GM21786 (cell line): ENCODE measurements at regions not wholly inside any gene's neighbourhood (a gene's known extent, or its start where the extent isn't known, plus 50 kb on each side); places are given as distances from the start of the nearest gene placed in this dataset.
"Not testable (repeated sequence)": the region's sequence is repeated elsewhere in the genome, so short reads cannot be mapped to it uniquely, and the experiment has no call there.

Experiments
- ATAC-seq: cut with Tn5 transposase; IDR thresholded peaks from one replicate; pipeline ENCODE4 v1.9.1; 2021; ENCODE audit not compliant: unreplicated experiment

DNA sequence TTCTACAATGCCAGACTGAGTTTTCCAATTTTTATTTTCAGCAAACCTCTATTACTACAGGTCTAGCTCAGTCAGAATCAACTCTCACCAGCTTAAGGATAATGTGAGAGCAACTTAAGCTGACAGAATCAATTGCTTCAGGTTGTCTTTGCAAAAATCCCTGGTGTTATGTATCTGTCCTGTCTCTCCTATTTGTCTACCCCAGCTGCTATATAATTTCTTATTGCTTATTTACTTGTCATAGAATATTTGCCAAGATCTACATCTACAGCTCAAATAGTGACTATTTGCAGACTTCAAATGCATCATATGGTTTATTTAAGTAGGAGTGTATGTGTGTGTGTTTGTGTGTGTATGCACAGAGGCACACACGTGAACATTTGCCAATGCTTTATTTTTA is 54.1 kb downstream of the FOXG1 start:
- no peak for ATAC-seq

DNA sequence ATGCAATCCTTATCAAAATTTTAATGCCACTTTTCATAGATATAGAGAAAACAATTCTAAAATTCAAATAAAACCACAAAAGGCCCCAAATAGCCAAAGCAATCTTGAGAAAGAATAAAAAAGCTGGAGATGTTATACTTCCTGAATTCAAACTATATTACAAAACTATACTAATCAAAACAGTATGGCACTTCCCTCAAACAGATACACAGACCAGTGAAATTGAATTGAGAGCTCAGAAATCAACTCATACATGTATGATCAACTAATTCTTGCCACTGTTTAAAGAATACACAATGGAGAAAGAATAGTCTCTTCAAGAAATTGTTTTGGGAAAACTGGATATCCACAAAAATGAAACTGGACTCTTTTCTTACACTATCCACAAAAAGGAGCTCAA is 55.4 kb downstream of the FOXG1 start:
- ATAC-seq, result no peak

DNA sequence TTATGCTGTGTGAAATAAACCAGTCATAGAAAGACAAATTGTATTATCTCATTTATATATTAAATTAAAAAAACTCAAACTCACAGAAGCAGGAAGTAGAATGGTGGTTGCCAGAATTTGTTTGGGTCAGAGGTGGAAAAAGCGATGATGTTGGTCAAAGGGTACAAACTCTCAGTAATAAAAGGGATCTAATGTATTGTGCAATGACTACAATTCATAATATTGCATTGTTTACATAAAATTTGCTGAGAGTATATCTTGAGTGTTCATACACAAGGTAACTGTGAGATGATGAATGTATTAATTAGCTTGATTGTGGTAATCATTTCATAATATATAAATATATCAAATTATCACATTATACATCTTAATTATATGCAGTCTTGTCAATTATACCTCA is 56.7 kb downstream of the FOXG1 start:
- no peak for ATAC-seq

- ATAC-seq, result no peak
Measured at GRCh38 chr14:28830115-28830534, 63.5 kb downstream of the FOXG1 start.

DNA sequence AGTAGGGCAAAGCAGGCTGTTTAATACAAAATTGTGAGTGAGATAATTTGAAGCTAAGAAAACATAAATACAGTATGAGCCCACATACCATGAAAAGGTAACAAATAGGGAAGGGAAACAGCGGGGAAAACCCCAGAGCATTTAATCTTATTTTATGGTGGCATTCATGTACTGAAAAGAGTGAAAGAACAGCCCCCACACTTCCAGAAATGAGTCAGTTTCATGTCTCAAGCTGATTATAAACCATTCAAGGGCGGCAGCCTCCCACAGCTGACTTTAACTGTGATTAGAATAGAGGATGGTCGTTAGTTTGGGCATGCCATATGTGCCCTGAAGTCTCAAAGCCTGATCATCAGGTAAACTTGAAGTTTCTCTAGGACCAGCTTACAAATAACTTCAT is 64.5 kb downstream of the FOXG1 start:
- ATAC-seq, result peak; percentile 97

DNA sequence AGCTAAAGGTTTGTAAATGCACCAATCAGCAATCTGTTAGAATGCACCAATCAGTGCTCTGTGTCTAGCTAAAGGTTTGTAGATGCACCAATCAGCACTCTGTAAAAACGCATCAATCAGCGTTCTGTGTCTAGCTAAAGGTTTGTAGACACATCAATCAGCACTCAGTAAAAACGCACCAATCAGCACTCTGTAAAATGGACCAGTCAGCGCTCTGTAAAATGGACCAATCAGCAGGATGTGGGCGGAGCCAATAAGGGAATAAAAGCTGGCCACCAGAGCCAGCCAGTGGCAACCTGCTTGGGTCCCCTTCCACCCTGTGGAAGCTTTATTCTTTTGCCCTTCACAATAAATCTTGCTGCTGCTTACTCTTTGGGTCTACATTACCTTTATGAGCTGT is 76.0 kb downstream of the FOXG1 start:
- ATAC-seq, result not testable (repeated sequence)

DNA sequence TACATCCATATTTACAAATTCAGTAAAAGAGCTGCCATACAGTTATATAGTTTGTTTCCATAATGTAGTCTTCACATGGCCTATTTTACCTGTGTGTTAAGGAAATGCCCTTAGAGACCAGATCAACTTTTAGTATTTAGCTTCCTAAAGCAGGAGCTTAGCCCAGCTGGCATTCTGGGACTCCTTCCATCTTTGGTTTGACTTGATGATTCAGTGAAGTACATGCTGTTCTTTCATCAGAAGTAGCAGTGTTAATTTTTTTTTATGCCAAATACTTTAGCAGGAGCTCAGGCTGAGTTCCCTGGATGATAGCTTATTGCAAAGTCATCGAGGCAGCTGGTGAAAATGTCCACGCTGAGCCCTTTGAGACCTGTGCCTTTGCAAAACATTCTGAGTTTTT is 101.0 kb downstream of the FOXG1 start:
- no peak for ATAC-seq

GRCh38 chr14:28870033-28870564 is 103.5 kb downstream of the FOXG1 start:
- ATAC-seq, result no peak

DNA sequence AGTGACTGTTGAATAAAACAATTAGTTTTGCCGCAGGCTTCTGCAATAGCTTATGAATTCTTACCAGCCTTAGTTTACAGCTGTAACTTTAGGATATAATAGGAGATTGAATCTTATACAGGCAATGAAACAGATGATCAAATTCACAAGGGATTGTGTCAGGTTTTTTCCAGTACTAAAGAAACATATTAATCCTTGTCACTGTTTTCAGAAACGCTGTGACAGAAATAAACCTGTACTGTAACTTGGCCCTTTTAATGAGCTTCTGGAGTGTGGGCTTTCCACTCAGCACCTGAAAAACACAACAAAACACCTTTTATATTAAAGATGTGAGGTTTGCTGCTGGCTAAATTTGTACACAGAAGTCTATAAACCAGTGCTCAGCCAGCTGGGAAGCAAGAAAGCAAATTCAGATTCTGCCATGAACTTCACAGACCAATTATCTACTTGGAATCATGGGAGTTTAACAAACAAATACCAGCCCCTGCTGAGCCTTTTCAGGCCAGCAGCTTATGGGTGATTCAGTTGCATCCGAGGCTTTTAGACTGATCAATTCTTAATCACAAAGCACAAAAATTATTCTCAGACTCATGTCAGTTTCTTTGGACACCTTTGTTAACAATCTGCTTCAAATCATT is 109.5 kb downstream of the FOXG1 start:
- ATAC-seq, result no peak

- no peak for ATAC-seq
Measured at GRCh38 chr14:28876572-28876945, 110.0 kb downstream of the FOXG1 start.

- ATAC-seq, result no peak
Measured at GRCh38 chr14:28877923-28878322, 111.3 kb downstream of the FOXG1 start.

DNA sequence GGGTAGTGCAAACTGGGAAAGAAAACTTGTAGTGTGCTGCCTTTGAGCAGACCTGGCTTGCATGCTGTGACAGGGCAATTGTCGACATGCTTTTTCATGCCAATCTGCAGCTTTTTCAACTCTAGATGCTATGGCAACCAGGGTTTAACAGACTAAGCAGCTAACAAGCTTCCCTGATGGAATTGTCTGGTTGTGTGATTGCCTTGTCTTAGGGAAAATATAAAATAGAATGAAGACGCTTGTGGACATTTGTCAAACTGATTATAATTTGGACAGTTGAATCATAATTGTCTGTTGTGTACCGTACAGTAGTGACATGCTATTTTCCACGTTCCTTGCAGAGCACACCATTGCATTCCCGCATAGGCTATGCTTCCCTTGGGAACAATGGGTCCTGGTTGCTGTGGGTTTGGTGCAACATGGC is 113.0 kb downstream of the FOXG1 start:
- ATAC-seq, result no peak

DNA sequence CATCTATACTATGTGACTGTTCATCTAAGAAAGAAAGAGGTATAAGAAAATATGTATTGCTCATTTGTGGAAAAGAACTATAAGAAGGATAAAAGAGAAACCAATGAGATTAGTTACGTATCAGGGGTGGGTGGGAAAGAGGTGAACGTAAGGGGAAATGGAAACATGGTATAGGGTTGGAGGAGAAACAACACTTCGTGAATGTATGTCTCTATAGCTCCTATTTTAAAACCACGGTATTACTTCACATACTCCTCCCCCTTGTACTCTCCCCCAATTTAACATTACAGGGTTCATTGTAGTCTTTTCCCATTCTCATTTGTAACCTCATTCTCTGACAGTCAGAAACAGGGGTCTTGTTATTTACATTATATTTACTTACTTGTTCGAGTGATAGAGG is 120.4 kb downstream of the FOXG1 start:
- ATAC-seq, result no peak

DNA sequence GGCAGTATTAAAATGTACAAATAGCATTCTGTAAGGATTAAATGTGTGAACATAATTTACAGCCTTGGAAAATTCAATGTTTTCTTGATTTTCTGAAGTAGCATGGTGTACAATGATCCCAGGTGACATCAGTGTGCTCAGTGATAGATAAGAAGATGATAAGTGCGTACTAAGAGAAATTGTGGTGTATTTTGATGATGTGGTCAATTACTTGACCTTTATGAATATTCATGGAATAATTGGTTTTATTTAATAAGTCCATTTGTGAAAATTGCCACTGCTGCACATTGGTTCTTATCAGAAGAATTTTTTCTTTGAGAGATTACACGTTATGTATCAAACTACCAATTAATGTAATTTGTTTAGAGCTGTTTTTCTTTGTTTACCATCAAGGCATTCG is 128.8 kb downstream of the FOXG1 start:
- ATAC-seq, result no peak

DNA sequence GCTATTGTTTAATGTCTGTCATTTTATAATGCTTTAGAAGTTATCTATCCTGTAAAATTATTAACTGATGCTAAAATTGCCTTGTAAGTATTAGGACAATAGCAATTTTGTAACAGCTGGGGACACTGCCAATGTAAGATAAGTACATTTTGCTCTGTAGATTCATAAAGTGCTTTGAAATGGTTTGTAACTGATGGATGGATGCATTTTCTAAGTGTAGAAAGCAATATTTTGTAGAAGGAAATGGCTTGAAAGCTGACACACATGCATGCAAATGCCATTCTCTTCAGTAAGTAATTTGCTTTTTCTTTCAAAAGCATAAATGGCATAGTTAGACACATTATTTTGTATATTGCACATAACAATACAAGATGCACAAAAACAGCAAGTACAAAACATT is 129.8 kb downstream of the FOXG1 start:
- ATAC-seq, result no peak

DNA sequence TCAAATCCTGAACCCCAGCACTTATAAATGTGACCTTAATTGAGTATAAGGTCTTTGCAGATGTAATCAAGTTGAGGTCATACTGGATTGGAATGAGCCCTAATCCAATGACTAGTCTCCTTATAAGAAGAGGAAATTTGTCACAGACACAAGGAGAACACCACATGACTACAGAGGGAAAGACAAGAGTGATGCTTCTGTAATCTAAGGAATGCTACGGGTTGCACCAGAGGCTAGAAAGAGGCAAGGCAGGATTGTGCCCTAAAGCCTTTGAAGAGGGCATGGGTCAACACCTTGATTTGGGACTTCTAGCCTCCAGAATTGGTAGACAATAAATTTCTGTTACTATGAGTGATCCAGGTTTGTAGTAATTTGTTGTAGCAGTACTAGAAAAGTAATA is 135.0 kb downstream of the FOXG1 start:
- no peak for ATAC-seq

DNA sequence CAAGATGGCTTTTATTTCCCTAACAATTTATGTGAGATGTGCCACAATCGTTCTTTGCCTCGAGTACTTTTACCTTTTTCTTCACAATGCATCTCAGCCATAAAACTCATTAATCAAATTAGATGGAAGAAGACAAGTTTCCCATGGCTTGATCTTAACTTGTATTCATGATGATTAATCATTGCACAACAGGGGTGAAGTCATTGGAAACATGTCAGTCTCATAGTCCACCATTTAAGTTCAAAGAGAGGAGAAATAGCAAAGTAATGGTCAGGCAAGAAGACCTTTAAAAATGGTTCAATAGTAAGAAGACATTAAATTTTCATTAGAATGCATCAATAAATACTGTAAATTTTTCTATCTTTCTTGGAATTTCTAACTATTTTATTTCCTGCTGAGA is 136.3 kb downstream of the FOXG1 start:
- no peak for ATAC-seq

- no peak for ATAC-seq
Measured at GRCh38 chr14:28911521-28911920, 144.9 kb downstream of the FOXG1 start.

- no peak for ATAC-seq
Measured at GRCh38 chr14:28913056-28913455, 146.5 kb downstream of the FOXG1 start.

- no peak for ATAC-seq
Measured at GRCh38 chr14:28926122-28926521, 159.5 kb downstream of the FOXG1 start.

DNA sequence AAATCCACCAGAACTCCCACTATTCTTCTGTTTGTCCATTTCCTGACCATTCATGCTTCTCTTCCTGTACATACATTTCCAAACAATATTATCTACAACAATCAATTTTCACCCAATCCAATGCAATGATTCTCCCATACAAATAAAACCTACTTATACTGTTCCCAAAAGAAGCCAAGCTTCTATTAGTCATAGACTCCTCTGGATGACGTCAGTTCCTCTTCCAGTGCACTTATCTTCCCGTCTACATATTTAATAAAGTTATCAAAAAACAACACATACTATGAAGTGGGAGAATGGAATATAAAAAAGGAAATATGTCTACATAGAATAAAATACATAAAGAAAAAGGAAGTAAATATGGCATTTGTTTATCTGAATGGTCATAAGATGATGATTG is 165.4 kb downstream of the FOXG1 start:
- ATAC-seq, result no peak

DNA sequence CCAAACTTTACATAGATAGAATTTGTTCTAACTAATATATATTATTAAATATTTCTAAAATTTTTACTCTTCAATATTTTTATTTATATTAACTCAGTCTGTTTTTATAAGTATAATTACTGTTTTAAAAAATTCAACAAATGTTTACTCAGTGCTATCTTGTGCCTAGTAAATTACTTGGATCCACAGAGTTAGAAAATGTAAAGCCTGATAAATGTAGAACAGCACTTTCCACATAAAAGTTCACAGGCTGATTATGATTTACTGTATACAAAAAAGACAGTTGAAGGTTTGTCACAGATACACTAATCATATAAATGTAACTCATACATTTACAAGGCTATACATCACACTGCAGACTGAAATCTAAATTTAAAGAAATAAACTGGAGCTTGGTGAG is 170.0 kb downstream of the FOXG1 start:
- ATAC-seq, result no peak

GRCh38 chr14:28941758-28942157 is 175.2 kb downstream of the FOXG1 start:
- no peak for ATAC-seq
